GM21526 (cell line): ENCODE measurements at regions not wholly inside any gene's neighbourhood (a gene's known extent, or its start where the extent isn't known, plus 50 kb on each side); places are given as distances from the start of the nearest gene placed in this dataset.
"Not testable (repeated sequence)": the region's sequence is repeated elsewhere in the genome, so short reads cannot be mapped to it uniquely, and the experiment has no call there.

ENCODE experiments used
- ATAC-seq: cut with Tn5 transposase; IDR thresholded peaks from one replicate; pipeline ENCODE4 v1.9.1; 2021; ENCODE audit warnings: moderate library complexity; ENCODE audit not compliant: unreplicated experiment, low FRiP score

GRCh38 chr3:177715980-177716379, 518.7 kb upstream of the TBL1XR1 start:
- no peak for ATAC-seq

- not testable (repeated sequence) for ATAC-seq
These were observed 523.6 kb upstream of the TBL1XR1 start for GRCh38 chr3:177720927-177721326.

- ATAC-seq = no peak
These were observed 524.8 kb upstream of the TBL1XR1 start for GRCh38 chr3:177721864-177722785.

GRCh38 chr3:177724020-177724638, 526.8 kb upstream of the TBL1XR1 start:
- no peak for ATAC-seq

- ATAC-seq = no peak
These were observed 527.9 kb upstream of the TBL1XR1 start for GRCh38 chr3:177725165-177725564.

- ATAC-seq = no peak
These were observed 529.5 kb upstream of the TBL1XR1 start for GRCh38 chr3:177726807-177727206.

GRCh38 chr3:177729956-177730681, 532.8 kb upstream of the TBL1XR1 start:
- ATAC-seq = no peak

GRCh38 chr3:177730814-177731213, 533.5 kb upstream of the TBL1XR1 start:
- no peak for ATAC-seq

GRCh38 chr3:177731644-177732268, 534.5 kb upstream of the TBL1XR1 start:
- ATAC-seq = no peak

GRCh38 chr3:177733233-177733632, 536.0 kb upstream of the TBL1XR1 start:
- no peak for ATAC-seq

GRCh38 chr3:177733936-177734335, 536.7 kb upstream of the TBL1XR1 start:
- ATAC-seq = no peak

- ATAC-seq = no peak
These were observed 538.1 kb upstream of the TBL1XR1 start for GRCh38 chr3:177735431-177735830.

- ATAC-seq = no peak
These were observed 542.2 kb upstream of the TBL1XR1 start for GRCh38 chr3:177739461-177739860.

- no peak for ATAC-seq
These were observed 543.0 kb upstream of the TBL1XR1 start for GRCh38 chr3:177740254-177740653.

GRCh38 chr3:177742273-177742672, 545.0 kb upstream of the TBL1XR1 start:
- ATAC-seq = peak; percentile 68

GRCh38 chr3:177743173-177743890, 546.0 kb upstream of the TBL1XR1 start:
- ATAC-seq = no peak

GRCh38 chr3:177744873-177745606, 547.8 kb upstream of the TBL1XR1 start:
- no peak for ATAC-seq

- ATAC-seq = no peak
These were observed 548.3 kb upstream of the TBL1XR1 start for GRCh38 chr3:177745607-177746005.

GRCh38 chr3:177746337-177746933, 549.2 kb upstream of the TBL1XR1 start:
- ATAC-seq = no peak
